GM18508 (cell line): ENCODE measurements at regions not wholly inside any gene's neighbourhood (a gene's known extent, or its start where the extent isn't known, plus 50 kb on each side); places are given as distances from the start of the nearest gene placed in this dataset.

ENCODE experiments used
- ATAC-seq: cut with Tn5 transposase; IDR thresholded peaks from one replicate; pipeline ENCODE4 v1.9.1; 2021; ENCODE audit warnings: moderate number of reproducible peaks; ENCODE audit not compliant: insufficient read depth, unreplicated experiment

DNA sequence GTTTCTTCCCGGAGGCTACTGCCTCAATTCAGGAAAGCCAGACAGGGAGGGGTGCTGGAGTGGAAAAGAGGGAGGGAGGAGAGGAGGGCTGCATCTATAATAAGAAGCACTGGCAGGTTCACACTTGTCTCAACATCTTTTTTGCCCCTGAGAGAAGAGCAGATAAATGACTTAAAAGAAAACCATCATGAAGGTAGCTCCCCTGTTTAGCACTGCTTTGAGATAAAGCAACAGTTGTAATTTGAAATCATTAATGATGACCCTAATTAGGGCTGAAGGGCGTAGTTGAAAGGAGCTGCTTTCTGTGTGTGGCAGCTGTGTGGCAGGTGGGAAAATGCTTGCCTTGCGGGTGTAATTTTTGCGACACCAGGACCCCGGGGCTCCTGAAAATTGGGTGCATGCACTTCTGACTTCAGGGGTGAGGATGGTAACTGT, 222.8 kb upstream of the IL12A start:
- ATAC-seq = no peak

DNA sequence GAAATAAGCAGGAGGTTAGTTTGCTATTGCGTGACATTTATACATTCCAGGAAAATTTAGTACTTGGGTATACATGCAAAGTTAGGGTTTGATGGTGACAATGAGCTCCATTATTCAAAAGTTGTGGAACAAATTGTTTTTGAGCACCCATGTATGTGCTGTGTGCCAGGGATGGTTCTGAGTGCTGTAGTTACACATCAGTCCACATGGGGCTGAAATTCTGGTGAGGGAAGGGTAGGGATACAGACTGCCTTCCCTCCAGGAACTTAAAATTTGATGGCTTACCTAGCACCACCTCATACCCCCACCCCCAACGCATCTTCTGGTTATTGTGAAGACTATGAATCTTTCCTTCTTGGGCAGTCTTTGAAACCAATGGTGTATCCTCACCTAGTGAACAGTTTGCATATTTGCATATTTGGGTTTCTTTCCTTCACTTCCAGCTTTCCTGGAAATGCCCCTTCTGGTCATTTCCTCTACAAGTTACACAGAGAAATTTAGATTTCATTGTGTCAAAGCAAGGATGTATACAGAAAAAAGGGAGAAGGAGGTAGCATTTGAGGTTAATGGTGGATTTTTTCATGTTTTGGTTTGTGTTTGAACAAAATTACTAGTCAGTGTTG, 222.0 kb upstream of the IL12A start:
- no peak for ATAC-seq

DNA sequence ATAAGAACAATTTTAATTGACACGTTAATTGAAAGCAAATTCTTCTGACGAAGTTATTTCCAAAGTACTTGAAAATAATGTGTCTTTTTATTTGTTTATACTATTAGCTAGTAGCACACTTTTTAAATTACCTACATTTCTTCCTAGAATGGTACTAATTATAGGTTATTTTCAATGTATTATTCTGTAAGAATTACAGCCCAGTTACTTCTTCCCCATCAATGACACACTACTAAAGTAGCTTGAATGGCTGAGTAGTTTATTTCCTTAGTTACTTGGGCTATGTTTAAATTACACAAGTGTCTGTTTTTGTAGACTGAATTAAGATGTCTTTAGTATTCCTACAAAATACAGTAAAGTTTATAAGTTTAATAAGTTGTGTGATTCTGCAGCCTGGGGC, 217.6 kb upstream of the IL12A start:
- ATAC-seq = no peak

DNA sequence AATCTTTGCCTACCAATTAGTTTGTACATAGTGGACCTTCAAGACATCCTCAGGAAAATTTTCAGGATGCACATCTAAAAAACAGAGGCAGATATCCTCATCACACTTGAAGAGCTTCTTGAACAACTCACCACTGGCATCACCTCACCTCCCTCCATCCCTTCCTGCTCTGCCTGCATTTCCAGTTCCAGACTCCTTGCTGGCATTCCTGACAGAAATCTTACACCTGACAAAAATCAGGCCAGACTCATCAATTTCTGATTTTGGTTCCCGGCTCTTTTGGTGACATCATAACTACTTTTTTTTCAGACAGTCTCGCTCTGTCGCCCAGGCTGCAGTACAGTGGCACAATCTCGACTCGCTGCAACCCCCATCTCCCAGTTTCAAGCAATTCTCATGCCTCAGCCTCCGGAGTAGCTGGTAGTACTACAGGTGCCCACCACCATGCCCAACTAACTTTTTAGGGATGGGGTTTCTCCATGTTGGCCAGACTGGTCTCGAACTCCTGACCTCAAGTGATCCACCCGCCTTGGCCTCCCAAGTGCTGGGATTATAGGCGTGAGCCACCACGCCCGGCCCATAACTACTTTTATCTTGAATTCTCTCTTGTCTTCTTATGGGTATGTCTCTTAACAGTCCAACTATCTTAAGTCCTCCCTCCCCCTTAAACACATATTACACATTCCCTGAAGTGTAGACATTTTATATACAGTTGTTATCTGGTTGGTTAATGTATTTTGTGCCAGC, 216.6 kb upstream of the IL12A start:
- no peak for ATAC-seq

DNA sequence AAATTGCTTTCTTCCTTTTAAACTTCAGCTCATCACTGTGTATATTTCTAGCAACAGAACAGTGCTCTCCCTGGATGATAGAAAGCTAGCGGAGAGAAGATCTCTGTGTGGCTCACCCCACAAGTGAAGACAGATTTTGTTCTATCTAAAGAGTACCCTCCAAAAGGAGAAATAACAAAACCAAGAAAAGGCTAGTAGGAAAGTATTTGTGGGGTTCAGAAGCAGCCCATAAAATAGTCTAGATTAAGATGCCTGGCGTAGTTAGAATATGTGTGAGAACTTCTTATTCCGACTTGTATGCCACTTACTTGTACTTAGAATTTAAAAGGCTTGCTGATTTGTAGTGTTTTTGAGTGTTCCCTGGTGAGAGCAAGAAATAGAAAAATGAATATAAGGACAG, 214.9 kb upstream of the IL12A start:
- no peak for ATAC-seq

DNA sequence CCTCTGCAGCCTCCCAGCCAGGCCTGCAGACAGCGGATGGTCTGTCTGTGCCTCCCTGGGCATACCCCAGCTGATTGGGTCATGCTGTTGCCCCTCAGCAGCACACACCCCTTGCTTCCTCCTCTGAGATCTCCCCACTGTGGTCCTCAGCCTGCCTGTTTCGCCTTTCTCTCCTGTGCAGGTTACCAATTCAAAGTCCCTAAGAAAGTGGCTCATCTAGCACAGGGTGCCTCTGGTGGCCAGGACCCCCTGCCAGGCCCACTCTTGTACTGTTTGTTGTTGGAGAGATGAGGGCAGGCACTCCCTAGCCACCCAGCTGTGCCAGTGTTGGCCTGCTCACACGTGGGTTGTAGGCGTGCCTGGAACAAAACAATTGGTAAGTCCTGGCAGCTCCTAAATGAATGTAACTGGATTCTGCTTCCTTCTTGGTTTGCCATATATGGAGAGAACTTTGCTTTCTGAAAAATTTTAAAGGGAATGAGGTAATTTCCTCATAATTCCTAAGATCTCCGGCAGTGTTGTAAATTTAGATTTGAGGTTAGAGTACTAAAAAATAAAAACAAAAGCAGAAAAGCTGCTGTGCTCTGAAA, 213.2 kb upstream of the IL12A start:
- ATAC-seq = no peak

DNA sequence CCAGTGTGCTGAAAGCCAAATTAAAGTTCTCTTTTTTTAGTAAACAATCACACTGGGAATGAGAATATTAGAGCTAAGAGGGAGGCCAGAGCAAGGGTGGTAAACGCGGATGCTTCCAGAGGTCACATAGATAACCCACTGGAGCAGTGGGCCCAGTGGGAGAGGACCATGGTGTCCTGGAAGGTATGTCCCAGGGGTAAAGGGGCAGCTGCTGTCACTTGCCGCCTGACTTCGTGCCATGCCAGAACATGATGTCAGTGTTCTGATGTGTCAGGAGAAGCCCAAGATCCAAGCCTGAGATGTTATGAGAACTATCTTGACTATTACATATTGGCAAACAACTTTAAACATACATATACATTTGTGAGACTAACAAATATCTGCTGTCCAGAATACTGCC, 211.9 kb upstream of the IL12A start:
- no peak for ATAC-seq

DNA sequence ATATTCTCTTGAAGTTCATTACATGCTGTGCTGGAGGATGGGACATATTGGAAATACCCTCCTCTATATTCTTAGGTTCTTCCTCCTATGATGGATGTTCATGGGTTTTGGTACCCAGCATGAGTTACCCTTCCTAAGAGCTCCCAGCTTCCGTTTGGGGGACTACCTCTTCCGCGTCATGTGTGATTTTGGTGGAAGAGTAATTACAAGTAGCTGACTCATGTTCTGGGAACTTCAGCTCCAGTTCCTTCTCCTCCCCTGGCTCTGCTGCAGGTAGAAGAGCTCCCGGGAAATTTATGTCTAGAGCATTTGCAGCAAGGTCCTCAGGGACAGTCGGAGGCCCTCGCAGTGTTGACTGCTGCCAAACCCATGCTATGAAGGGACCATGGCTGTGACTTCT, 208.8 kb upstream of the IL12A start:
- ATAC-seq = no peak

DNA sequence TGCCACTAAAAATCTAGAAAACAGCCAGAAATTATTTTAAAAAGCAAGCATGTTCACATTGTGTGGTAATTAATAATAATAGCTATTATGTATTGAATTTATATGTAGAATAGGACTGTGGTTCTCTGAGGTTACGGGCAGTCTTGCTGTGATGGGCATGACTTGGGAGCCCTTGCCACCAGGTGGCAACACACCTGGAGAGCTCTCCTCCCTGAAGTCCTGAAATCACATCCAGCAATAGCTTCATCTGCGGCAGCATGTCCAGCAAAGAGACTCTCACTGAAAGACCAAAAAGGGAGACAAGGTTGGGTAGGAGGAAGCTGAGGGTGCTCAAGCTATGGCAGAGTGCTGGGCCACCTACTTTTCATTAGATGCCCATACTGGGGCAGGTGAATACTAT, 206.8 kb upstream of the IL12A start:
- ATAC-seq = no peak

DNA sequence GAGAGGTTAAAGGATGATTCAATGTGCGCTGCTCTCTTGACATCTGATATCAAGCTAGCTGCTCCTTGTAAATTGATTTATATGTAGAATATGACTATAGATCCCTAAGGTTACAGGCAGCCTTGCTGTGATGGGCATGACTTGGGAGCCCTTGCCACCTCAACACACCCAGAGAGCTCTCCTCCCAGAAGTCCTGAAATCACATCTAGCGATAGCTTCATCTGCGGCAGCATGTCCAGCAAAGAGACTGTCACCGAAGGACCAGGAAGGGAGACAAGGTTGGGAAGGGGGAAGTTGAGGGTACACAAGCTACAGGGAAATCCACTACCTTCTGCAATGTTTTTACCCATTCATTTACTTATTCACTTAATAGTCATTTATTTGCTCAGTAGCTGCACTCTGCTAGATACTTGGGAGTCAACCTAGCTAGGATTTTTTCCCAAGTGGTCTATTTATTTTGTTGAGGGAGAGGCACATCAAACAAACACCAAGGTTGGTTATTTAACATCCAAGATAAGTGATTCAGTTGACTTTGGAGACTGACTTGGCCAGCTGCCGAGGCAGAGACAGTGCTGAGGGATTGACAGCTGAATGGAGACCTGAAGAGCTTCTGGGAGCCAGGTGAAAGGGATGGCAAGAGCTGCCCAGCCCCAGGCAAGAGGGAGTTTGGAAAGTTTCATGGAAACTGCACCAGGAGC, 205.8 kb upstream of the IL12A start:
- ATAC-seq = no peak

DNA sequence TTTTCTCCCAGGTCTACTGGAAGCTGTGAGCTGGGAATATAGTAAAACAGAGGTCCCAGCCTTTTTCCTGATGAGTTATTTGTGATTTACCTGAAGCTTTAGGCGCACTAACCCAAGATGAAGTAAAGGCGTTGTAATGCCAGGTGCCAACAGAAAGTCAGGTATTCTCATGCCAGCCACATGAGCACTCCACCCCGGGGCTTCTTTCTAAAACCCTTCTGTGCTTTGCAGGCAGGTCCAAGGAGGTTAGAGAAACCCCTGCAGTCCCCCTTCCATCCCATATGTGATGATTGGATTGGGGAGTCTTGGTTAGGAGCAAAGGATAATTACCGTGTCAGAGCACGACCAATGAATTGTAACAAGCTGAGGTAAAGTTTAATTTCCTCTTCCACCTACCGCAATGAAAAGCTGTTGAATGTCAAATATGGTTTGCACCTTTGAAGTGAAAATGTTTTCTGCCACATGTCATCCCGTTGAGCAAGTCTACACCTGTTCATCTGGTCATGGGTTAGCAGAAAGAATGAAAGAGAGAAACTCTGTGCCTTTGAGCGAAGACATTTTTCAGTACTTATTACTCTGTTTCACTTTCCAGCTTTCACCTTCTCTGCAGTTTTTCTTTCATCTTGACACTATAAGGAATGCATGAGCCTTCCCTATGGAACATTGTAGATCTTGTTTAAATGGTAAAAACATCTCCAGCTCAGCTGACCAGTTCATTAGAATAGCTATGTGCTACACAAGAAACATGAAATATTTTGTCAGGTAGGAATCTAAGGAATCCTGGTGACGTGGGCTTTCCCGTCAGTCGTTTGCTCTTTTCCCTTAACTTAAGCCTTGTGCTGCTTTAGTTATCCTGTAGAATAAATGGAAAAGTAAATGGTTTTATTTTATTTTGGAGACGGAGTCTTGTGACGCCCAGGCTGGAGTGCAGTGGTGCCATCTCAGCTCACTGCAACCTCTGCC, 204.6 kb upstream of the IL12A start:
- no peak for ATAC-seq

DNA sequence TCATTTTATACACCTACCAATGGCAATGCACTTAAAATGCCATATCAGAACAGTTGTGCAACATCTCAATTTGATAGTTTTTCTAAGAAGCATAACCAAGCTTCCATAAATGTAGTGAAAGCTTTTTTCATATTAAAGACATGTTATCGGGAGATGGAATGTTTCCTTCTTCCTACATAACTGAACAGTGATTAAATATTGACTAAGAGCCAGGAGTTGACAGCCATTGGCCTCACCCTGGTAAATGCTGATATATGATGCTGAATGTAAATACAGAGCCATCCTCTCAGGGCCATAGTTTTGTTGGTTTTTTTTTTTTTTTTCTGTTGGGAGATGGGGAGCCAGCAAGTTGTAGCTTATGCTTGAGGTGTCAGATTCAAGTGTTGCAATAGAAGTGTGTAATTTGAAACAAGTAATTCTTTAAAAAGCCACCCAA, 203.3 kb upstream of the IL12A start:
- ATAC-seq = no peak

DNA sequence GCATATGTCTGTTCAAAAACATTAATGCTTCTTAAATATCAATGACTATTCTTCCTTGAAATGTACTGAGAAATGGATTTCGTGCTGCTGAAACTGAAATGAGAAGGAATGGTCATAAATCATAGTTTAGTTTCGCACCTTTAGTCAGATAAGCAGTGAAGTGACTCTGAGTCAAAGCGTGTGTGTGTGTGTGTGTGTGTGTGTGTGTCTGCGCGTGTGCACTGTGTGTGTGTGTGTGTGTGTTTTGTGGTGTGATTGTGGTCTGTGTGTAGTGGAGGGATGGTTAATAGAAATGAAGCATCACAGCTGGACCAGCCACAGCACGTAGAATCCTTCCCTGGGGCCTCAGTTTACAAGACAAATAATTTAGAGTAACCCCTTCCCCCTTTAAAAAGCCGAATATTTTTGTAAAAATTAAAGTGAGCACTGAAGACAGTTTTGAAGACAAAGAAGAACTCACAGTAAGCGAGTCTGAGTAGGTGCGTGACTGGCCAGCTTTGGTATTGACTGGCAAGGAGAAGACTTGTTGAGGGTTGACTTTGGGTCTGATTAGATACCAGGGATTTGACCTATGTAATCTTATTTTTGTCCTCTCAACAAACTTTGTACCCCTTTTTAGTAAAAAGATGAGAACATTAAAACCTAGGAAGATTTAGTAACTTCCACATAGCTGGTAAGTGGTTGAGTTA, 202.0 kb upstream of the IL12A start:
- ATAC-seq = no peak

DNA sequence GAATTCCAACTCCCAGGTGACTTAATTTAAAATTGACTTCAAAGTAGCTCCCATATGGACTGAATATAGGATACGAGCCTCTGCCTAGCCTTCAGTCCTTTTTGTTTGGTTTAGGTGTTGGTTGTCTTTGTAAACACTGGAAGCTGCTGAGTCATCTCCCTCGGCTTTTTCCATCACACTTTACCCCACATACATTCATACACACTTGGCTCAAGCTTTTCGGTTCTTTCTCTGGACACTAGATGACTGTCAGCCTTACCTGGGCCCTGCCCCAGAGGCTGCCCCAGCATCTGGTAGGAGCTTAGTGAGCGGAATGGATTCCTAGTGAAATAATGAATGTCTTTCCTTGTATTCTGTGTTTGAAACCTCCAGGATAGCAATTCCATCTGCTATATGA, 201.5 kb upstream of the IL12A start:
- no peak for ATAC-seq

DNA sequence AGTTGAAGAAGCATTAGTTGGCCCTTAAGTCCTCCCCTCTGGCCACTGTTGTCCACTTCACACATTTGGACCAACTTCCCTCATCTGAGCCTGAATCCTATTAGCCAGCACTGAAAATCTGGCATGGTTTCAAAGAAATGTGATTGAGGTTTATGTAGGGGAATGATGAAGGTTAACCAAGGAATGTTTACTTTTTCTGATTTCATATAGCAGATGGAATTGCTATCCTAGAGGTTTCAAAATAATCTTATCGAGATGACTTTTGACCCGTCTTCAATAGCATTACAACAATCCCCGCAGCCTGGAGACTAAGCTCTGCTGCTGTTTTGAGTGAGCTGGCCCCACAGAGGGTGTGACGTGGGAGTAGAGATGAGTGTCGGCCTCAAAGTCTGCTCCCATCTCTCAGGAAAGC, 200.8 kb upstream of the IL12A start:
- ATAC-seq = no peak

DNA sequence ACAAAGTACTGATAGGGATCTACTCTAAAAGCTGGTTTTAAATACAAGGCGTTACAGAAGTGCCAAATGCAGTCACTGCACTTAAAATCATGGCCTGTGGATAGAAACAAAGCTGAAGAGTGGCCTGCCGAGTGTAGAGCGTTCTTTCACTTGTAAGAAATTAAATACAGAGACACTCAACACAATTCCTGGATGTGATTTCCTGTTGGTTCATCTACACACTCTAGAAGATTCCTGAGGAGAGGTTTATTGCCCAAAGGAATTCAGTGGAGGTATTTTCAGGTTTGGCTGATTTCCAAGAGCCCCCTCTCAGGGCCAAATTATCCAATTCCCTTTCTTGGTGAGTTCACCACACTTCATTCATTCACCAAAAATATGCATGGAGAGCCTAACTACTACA, 200.3 kb upstream of the IL12A start:
- no peak for ATAC-seq

DNA sequence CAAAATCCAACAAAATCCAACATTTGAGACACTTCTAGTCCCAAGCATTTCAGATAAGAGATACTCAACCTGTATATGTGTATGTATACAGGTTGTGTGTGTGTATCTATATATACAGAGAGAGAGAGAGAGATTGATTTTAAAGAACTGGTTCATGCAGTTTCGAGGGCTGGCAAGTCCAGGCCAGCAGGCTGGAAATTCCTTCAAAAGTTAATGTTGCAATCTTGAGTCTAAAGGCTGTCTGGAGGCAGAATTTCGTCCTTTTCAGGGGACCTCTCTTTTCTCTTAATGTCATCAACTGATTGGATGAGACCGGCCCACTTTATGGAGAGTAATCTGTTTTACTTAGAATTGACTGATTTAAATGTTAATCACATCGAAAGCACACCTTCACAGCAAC, 199.6 kb upstream of the IL12A start:
- ATAC-seq = no peak

DNA sequence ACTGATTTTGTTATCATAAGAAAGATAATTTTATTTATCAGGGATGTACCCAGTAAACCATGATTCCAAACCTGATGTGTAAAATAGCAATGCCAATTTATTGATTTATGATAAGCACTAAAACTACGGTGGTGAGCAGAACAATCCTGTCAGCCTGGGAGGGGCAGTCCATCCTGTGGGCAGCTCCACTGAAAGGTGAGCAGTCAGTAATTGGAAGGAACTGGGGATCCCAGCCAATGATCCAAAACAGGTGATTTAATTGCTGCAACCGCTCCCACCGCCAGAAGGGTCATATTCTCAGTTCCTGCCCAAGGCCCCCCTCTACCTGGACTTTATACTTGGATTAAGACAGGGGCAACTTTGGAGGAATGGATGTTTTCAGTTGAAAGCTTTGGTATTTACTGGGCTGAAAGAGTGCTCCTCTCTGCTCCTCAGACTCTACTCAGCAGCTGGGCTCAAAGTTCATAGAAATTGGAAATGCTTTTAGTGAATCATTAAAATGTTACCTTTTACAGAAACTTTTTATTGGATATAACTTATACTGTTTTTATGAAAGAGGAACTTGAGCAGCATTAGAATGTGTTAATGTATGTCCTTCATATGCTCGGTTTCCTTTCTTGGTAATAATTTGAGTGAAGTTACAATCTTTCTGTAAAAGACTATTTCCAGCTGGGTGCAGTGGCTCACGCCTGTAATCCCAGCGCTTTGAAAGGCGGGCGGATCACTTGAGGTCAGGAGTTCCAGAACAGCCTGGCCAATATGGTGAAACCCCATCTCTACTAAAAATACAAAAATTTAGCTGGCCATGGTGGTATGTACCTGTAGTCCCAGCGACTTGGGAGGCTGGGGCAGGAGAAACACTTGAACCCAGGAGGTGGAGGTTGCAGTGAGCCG, 198.6 kb upstream of the IL12A start:
- ATAC-seq = no peak

DNA sequence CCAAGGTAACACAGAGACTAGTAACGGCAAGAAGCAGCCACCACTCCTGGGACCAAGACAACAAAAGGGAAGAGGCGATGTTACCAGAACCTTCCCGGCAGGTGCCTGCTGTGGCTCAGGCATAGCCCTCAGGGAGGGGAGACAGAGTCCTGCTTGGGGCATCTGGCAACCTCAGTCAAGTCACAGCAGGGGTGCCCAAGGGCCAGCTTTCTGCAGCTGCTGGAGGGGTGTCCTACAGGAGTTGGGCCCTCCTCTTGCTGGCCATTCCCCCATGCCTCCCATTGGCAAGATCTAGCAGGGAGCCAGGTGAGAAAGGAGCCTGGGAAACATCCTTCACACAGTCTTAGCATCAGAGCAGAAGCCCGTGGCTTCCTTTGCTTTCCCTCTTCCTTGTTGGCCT, 197.3 kb upstream of the IL12A start:
- ATAC-seq = no peak
